SK-N-MC (cell line): ENCODE measurements at regions not wholly inside any gene's neighbourhood (a gene's known extent, or its start where the extent isn't known, plus 50 kb on each side); places are given as distances from the start of the nearest gene placed in this dataset.
"Not testable (repeated sequence)": the region's sequence is repeated elsewhere in the genome, so short reads cannot be mapped to it uniquely, and the experiment has no call there.

ENCODE experiments used
- DNase-seq: peaks from one replicate; pipeline ENCODE4 v3.0.0-alpha.2; 2011; ENCODE audit warnings: low read depth, low spot score
- H3K27ac ChIP-seq: fragments of 200-600 bp; sonication (generic); 2 replicates; pipeline ENCODE4 v1.5.1; 2016; ENCODE audit warnings: mixed run types
- H3K36me3 ChIP-seq: fragments of 200-600 bp; sonication (generic); 2 replicates; pipeline ENCODE4 v1.6.1; 2017; ENCODE audit warnings: antibody characterized with exemption, low read length, mixed read lengths; ENCODE audit not compliant: insufficient read depth
- H3K4me3 ChIP-seq: fragments of 200-600 bp; sonication (generic); 2 replicates; pipeline ENCODE4 v1.5.1; 2016
- H3K9ac ChIP-seq: fragments of 200-600 bp; sonication (generic); 2 replicates; pipeline ENCODE4 v1.8.0; 2017; ENCODE audit warnings: mixed run types, mixed read lengths; ENCODE audit not compliant: insufficient read length
- H3K9me3 ChIP-seq: fragments of 200-600 bp; sonication (generic); 2 replicates; pipeline ENCODE4 v1.6.1; 2017; ENCODE audit warnings: low read depth, mild to moderate bottlenecking, antibody characterized with exemption, low read length, moderate library complexity, mixed read lengths
- EZH2 ChIP-seq: fragments of 200-600 bp; sonication (generic); IDR thresholded peaks from one replicate; pipeline ENCODE4 v1.6.1; 2017; ENCODE audit warnings: antibody characterized with exemption
- FOXP2 ChIP-seq: optimal IDR thresholded peaks from 2 replicates; pipeline ENCODE3; 2011; ENCODE audit warnings: mild to moderate bottlenecking, moderate library complexity; ENCODE audit not compliant: insufficient read depth; ENCODE audit errors: extremely low read length, control extremely low read depth
- POLR2AphosphoS5 ChIP-seq: IDR thresholded peaks from 2 replicates; pipeline ENCODE4 v1.6.1; 2012; ENCODE audit warnings: mild to moderate bottlenecking, low read depth, low read length, borderline replicate concordance

DNA sequence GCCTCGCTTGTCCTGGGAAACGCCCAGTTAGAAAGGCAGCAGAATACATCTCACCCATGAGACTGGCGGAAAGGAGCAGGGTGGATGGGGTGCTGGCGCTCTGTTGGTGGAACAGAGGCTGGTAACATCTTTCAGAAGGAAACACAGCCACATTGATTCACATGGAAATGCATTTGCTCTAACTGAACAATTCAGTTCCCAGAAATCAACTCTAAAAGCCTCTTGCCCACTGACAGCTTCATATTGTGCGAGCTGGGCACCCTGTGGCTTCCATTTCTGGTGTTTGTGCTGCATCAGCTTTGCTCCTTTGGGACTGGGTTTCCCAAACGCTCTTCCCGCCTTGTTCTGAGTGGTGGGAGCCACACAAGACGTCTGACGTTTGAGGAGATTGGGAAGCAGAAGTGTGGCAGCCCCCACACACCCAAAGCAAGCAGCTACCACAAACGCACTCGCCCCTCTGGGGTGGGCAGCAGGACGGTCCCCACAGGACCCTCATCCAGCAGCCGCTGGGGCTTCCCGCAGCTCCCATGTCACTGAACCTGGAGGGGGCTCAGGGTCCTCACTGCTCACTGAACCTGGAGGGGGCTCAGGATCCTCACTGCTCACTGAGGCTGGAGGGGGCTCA is 229.5 kb downstream of the ERMARD start:
- Histone ChIP-seq H3K9me3 (no peaks in the 10 kb centered on the region), H3K27ac (no peak overlapping the region), H3K4me3 (peak overlapping the region; percentile 28; the same call in 1 of the 2 replicates), H3K9ac (no peak overlapping the region), H3K36me3 (no peaks in the 10 kb centered on the region)
- DNase-seq: no peak
- TF ChIP-seq POLR2AphosphoS5 (no peak), FOXP2 (no peak), EZH2 (no peak)

GRCh38 chr6:169979873-169980432 is 228.5 kb downstream of the ERMARD start:
- DNase-seq: no peak
- H3K4me3 ChIP-seq: no peak overlapping the region
- no peaks in the 10 kb centered on the region for H3K9me3 ChIP-seq
- no peak overlapping the region for H3K27ac ChIP-seq
- TF ChIP-seq FOXP2 (no peak), POLR2AphosphoS5 (no peak), EZH2 (no peak)
- no peaks in the 10 kb centered on the region for H3K36me3 ChIP-seq
- no peak overlapping the region for H3K9ac ChIP-seq

DNA sequence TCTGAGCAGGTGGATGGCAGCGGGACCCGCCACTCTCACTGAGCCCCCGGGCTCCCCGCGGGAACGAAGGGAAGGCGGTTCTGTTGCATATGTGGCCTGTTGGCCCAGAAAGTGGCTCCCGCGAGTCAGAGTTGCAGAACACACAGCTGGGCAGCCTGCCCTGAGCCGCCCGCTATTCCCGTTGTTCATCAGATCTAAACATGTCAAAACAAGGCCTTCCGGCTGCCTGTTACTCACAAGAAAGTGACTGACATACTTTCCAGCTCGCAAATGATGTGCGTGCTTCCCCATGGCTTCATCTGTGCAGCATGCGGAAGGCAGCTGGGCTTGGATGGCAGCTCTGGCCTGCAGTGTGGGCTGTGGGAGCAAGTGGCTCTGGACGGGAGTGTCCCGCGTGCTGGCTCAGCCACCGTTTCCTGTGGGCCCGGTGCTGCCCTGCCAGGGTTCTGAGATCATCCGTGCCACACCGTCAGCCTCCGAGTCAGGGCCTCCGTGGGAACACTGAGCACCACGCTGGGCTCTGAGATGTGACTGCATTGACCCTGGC is 227.3 kb downstream of the ERMARD start:
- H3K36me3 ChIP-seq: no peaks in the 10 kb centered on the region
- H3K4me3 ChIP-seq: no peak overlapping the region
- DNase-seq: no peak
- no peak overlapping the region for H3K27ac ChIP-seq
- H3K9ac ChIP-seq: no peak overlapping the region
- no peaks in the 10 kb centered on the region for H3K9me3 ChIP-seq
- TF ChIP-seq FOXP2 (no peak), EZH2 (no peak), POLR2AphosphoS5 (no peak)

GRCh38 chr6:169977434-169978265 is 226.2 kb downstream of the ERMARD start:
- no peaks in the 10 kb centered on the region for H3K36me3 ChIP-seq
- H3K4me3 ChIP-seq: no peak overlapping the region
- no peak overlapping the region for H3K27ac ChIP-seq
- TF ChIP-seq EZH2: no peak
- TF ChIP-seq FOXP2: no peak
- TF ChIP-seq POLR2AphosphoS5: no peak
- no peaks in the 10 kb centered on the region for H3K9me3 ChIP-seq
- no peak for DNase-seq
- H3K9ac ChIP-seq: no peak overlapping the region

- H3K36me3 ChIP-seq: no peaks in the 10 kb centered on the region
- H3K9me3 ChIP-seq: no peaks in the 10 kb centered on the region
- no peak for TF ChIP-seq POLR2AphosphoS5
- no peak for TF ChIP-seq EZH2
- TF ChIP-seq FOXP2: no peak
- DNase-seq: no peak
- no peak overlapping the region for H3K27ac ChIP-seq
- no peak overlapping the region for H3K4me3 ChIP-seq
- H3K9ac ChIP-seq: no peak overlapping the region
These were observed 225.1 kb downstream of the ERMARD start for GRCh38 chr6:169976301-169977081.

DNA sequence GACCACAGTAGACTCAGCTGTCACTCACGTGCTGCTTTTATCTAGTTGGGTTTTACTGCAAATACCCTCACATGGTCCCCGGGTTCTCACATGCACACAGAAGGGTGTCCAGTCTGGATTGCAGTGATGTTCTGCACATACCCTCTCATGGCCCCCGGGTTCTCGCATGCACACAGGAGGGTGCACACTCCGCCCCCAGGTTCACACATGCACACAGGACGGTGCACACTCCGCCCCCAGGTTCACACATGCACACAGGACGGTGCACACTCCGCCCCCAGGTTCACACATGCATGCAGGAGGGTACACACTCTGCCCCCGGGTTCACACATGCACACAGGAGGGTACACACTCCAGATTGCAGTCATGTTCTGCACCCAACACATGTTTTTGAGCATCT is 224.3 kb downstream of the ERMARD start:
- H3K4me3 ChIP-seq: no peak overlapping the region
- TF ChIP-seq EZH2 (no peak), FOXP2 (no peak), POLR2AphosphoS5 (no peak)
- H3K9me3 ChIP-seq: no peaks in the 10 kb centered on the region
- no peak overlapping the region for H3K27ac ChIP-seq
- H3K9ac ChIP-seq: no peak overlapping the region
- no peak for DNase-seq
- no peaks in the 10 kb centered on the region for H3K36me3 ChIP-seq

DNA sequence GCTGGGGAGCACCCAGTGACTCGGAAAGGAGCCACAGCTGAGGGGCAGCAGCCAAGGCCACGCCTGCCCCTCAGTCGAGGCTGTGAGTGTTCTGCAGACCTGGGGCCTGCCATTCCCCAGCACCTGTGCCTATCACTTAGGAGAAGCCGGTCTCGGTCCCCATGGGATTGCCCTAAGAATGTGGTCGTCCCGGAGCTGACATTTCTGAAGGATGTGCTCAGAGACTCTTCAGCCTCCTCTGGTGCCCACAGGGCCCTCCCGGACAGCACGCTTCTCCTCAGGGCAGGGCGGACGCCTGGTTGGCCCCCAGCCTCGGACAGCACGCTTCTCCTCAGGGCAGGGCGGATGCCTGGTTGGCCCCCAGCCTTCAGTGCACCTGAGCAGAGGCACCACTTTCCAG is 223.9 kb downstream of the ERMARD start:
- Histone ChIP-seq H3K27ac (no peak overlapping the region), H3K36me3 (no peaks in the 10 kb centered on the region), H3K4me3 (no peak overlapping the region), H3K9me3 (no peaks in the 10 kb centered on the region), H3K9ac (no peak overlapping the region)
- no peak for DNase-seq
- TF ChIP-seq FOXP2: no peak
- TF ChIP-seq POLR2AphosphoS5: no peak
- TF ChIP-seq EZH2: no peak

DNA sequence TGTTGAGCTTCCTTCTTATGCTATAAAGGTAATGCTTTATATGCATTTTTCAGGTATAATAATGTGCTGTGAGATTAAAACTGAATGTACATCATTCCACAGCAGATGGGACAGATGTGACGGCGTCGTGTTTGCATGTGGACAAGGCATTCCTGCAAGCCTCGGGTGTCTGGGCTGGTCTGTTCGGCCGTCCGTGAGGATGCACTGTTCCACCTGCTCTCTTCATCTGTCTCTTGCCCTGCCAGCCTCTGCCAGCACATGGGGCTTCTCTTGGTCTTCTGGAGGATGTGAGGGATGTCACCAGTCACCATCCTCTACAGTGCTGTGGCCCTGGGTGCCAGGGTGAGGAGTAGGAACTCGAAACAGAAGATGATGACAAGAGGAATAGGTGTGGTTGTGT is 223.2 kb downstream of the ERMARD start:
- Histone ChIP-seq H3K9me3 (no peaks in the 10 kb centered on the region), H3K4me3 (no peak overlapping the region), H3K27ac (no peak overlapping the region), H3K9ac (no peak overlapping the region), H3K36me3 (no peaks in the 10 kb centered on the region)
- no peak for TF ChIP-seq EZH2
- no peak for TF ChIP-seq POLR2AphosphoS5
- TF ChIP-seq FOXP2: no peak
- no peak for DNase-seq

DNA sequence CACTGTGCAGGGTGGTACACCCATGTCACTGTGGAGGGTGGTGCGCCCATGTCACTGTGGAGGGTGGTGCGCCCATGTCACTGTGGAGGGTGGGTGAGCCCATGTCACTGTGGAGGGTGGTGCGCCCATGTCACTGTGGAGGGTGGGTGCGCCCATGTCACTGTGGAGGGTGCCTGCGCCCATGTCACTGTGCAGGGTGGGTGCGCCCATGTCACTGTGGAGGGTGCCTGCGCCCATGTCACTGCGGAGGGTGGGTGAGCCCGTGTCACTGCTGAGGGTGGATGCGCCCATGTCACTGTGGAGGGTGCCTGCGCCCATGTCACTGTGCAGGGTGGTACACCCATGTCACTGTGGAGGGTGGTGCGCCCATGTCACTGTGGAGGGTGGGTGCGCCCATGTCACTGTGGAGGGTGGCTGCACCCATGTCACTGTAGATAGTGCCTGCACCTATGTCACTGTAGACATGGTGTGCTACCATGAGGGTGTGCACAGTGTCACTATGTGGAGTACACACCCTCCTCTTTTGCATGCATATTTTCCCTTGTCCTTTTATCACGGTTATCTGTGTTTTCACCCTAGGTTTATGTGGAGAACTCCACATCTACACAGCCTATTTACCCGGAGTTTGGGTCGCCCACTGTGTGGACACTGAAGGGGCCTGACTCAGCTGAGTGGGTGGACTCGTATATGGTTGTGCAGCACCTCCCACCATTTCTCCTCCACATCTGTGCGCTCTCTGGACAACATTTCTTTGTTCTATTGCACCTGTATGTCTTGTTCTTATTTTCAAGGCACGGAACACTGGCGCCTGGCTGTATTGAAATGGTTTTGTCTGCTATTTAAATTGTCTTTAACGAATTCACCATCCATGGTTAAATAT is 222.4 kb downstream of the ERMARD start:
- not testable (repeated sequence) for DNase-seq, H3K9ac ChIP-seq, H3K9me3 ChIP-seq

More for the DNA sequence above, 222.4 kb downstream of the ERMARD start:
- H3K36me3 ChIP-seq, H3K4me3 ChIP-seq, H3K27ac ChIP-seq: not testable (repeated sequence)
